22Rv1 (cell line): ENCODE measurements at regions not wholly inside any gene's neighbourhood (a gene's known extent, or its start where the extent isn't known, plus 50 kb on each side); places are given as distances from the start of the nearest gene placed in this dataset.

Experiments used
- H3K27ac ChIP-seq: fragments of 450-650 bp; 2 replicates; pipeline ENCODE4 v1.5.1; 2017
- ZFX ChIP-seq: fragments of 450-650 bp; IDR thresholded peaks from 2 replicates; pipeline ENCODE4 v1.6.1; 2017; ENCODE audit warnings: antibody characterized with exemption, borderline replicate concordance
- TF ChIP-seq, protein P1 (sequence below): fragments of 450-650 bp; IDR thresholded peaks from 2 replicates; pipeline ENCODE4 v1.5.1; 2017; ENCODE audit warnings: mild to moderate bottlenecking

DNA sequence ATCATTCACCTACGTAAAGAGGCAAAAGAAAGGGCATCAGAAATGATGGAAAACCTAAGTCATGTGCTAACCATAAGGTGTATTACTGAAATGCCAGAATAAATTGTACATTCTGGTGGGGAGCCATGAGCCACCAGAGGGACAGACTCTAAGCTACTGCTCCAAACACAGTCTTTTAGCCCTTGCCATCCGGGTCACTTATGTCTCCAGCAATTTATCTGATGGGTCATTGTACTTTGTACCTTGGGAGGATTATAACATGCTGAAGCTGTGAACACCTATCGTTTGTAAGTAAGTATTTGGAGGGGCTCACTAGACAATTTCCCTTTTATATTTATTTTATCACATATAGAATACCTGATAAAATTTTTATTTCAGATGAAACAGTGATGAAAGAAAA lies 495.1 kb downstream of the KIF4B start:
- TF ChIP-seq, protein P1, sequence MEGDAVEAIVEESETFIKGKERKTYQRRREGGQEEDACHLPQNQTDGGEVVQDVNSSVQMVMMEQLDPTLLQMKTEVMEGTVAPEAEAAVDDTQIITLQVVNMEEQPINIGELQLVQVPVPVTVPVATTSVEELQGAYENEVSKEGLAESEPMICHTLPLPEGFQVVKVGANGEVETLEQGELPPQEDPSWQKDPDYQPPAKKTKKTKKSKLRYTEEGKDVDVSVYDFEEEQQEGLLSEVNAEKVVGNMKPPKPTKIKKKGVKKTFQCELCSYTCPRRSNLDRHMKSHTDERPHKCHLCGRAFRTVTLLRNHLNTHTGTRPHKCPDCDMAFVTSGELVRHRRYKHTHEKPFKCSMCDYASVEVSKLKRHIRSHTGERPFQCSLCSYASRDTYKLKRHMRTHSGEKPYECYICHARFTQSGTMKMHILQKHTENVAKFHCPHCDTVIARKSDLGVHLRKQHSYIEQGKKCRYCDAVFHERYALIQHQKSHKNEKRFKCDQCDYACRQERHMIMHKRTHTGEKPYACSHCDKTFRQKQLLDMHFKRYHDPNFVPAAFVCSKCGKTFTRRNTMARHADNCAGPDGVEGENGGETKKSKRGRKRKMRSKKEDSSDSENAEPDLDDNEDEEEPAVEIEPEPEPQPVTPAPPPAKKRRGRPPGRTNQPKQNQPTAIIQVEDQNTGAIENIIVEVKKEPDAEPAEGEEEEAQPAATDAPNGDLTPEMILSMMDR: no peak
- TF ChIP-seq ZFX: no peak
- H3K27ac ChIP-seq: no peak overlapping the region

DNA sequence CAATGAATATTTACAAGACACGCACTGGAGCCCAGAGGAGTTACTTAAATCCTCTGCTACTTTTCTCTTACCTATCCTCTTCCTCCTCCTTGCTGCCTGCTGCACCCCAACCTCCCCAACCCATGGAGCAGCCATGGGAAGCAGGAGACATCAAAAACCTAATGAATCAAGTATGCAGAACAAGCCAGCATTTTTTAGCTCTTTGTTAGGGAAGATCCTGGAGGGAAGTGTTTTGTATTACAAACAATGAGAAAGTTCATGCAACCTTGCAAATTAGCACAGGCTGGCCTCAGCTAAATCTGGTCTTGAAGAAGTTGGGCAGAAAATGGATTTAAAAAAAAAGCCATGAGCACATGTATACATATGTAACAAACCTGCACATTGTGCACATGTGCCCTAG lies 498.8 kb downstream of the KIF4B start:
- TF ChIP-seq, protein P1: no peak
- no peak for TF ChIP-seq ZFX
- no peak overlapping the region for H3K27ac ChIP-seq

DNA sequence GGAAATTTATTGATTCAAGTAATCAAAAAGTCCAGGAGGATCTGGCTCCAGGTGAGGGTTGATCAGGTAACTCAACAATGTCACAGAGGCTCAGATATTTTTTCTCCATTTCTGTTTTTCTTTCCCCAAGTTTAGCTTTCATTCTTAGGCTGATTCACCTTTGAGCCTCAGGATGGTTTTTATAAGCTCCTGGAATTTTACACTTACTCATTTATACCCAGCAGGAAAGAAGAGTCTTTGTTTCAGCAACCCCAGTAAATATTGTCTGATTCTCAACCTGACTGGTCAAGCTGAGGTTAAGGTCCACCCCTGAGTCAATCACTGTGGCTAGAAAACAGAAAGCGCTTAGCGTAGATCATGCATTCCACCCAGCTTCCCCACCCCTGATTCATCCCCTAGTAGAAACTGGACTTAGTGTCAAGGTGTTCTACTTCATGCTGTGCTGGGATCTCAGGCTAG lies 500.6 kb downstream of the KIF4B start:
- no peak for TF ChIP-seq ZFX
- TF ChIP-seq, protein P1: no peak

DNA sequence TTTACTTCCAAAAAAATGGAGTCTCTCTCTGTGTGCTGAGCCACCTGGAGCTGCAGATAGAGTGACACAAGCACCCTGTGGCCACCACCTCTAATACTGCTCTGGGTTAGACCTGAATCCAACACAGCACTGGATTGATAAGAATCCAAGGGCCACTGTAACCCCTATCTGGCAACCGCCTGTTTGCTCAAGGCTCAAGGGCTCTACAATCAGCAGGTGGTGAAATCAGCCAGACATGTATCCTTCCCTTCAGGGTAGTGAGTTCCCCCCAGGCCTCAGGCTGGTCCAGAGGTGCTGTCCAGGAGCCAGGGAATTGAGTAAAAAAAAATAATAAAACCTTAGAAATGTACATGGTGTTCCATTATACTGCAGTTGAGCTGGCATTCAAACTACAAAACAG lies 509.0 kb downstream of the KIF4B start:
- H3K27ac ChIP-seq: no peak overlapping the region
- no peak for TF ChIP-seq ZFX
- TF ChIP-seq, protein P1: no peak

More for the DNA sequence above, 500.6 kb downstream of the KIF4B start:
- no peak overlapping the region for H3K27ac ChIP-seq

DNA sequence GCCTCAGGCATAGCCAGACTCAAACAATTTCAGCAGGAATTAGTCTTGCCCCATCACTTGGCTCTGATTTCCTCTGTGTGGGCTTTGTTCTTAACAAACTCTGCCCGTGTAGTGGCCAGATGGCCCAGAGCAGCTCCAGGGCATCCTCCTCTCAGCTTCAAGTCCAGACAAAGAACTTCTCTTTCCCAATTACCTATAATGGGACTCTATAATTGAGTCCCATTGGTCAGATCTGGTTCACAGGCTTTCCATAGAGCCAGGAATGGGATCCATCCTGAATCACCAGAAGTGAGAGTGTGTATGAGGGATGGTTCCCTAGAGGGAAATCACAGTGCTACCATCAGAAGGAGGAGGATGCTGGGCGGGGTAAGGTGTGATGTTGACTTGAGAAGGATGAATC lies 515.8 kb downstream of the KIF4B start:
- H3K27ac ChIP-seq: no peak overlapping the region
- TF ChIP-seq ZFX: no peak
- TF ChIP-seq, protein P1: no peak

DNA sequence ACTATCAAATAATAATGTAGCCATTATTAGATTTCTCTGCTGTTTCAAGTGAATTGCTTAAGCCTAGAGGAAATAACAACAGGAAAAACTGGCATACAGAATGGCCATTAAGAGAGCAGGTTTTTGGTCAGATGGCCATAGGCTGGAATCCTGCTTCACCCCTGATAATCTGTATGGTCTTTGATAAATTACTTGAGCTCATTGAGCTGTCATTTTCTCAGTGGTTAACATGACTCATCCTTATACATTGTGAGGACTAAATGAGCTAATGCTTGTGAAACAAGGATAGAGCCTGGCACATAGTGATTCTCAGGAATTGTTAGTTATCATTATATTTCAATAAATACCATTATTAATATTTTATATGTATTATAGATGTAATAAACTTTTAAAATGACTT lies 516.5 kb downstream of the KIF4B start:
- H3K27ac ChIP-seq: no peak overlapping the region
- TF ChIP-seq ZFX: no peak
- TF ChIP-seq, protein P1: no peak

DNA sequence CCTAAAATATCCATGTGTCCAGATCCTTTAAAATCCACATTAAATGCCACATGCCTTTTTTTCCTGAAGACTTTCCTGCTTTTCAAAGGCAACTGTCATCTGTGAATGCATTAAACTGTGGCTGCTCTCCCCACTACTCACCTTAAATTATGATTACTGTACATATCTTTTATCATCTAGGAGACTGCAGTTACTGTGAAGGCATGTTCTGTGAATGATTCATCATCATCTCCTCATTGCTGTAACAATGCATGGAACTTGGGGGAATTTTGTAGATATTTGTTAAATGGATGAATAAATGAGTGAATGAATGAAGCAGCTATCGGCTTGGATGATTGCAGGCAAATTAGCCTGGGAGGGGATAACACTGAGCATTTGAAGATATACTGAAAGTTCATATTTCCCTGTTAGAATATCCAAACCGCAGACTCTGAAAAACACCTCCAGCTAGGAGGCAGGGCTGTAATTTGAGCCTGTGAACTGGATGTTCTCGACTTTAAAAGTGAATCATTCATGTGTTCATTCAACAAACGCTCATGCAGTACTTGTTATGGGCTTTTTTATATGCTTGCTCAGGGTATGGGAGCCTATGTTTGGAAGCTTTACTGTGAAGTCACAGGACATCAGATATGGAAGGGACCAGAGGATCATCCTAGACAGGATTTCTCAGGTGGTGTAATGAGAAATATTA lies 519.2 kb downstream of the KIF4B start:
- no peak overlapping the region for H3K27ac ChIP-seq
- TF ChIP-seq ZFX: no peak
- TF ChIP-seq, protein P1: no peak
